ENCODE measurements at regions not wholly inside any gene's neighbourhood (a gene's known extent, or its start where the extent isn't known, plus 50 kb on each side); places are given as distances from the start of the nearest gene placed in this dataset.

DNA sequence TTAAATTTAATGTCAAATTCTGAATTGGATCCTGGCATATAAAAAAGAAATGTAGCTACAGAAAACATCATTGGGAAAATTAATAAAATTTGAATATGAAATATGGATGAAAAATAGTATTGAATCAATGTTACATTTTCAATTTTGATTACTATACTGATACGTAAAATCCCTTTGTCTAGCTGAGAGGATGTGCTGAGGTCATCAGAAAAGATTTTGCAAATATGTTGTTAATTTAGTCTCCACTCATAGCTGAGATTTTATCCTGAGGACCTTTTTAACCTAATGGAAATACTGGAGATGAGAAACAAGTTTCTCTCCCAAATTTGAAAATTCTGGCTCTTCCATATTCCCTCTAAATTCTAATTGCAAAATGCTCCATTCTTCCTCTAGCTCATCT is 84.4 kb upstream of the ADAMTS16 start:
- no peaks in the 10 kb centered on the region for H3K36me3 Mint-ChIP-seq (ENCODE audit: insufficient read depth, unreplicated experiment)
- CTCF ChIA-PET: no interaction called here
- no peak for DNase-seq
- H3K9me3 Mint-ChIP-seq (ENCODE audit: low read depth, unreplicated experiment): peaks cover 20% of the 10 kb centered on the region
- no peaks in the 10 kb centered on the region for H3K27me3 Mint-ChIP-seq (ENCODE audit: unreplicated experiment)
- H3K4me3 Mint-ChIP-seq (ENCODE audit: low read depth, unreplicated experiment): no peak overlapping the region
- no TSS peak for BruUV-seq (replicated peaks)
- TF ChIP-seq, protein P1, sequence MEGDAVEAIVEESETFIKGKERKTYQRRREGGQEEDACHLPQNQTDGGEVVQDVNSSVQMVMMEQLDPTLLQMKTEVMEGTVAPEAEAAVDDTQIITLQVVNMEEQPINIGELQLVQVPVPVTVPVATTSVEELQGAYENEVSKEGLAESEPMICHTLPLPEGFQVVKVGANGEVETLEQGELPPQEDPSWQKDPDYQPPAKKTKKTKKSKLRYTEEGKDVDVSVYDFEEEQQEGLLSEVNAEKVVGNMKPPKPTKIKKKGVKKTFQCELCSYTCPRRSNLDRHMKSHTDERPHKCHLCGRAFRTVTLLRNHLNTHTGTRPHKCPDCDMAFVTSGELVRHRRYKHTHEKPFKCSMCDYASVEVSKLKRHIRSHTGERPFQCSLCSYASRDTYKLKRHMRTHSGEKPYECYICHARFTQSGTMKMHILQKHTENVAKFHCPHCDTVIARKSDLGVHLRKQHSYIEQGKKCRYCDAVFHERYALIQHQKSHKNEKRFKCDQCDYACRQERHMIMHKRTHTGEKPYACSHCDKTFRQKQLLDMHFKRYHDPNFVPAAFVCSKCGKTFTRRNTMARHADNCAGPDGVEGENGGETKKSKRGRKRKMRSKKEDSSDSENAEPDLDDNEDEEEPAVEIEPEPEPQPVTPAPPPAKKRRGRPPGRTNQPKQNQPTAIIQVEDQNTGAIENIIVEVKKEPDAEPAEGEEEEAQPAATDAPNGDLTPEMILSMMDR (IDR thresholded peaks at IDR 0.05; ENCODE audit: unreplicated experiment): no peak
- intact Hi-C loops (cut with micrococcal nuclease; ENCODE audit: unreplicated experiment): no loop called here
- no peaks in the 10 kb centered on the region for H3K4me1 Mint-ChIP-seq (ENCODE audit: low read depth, unreplicated experiment)
- no peak overlapping the region for H3K27ac Mint-ChIP-seq (ENCODE audit: unreplicated experiment)

DNA sequence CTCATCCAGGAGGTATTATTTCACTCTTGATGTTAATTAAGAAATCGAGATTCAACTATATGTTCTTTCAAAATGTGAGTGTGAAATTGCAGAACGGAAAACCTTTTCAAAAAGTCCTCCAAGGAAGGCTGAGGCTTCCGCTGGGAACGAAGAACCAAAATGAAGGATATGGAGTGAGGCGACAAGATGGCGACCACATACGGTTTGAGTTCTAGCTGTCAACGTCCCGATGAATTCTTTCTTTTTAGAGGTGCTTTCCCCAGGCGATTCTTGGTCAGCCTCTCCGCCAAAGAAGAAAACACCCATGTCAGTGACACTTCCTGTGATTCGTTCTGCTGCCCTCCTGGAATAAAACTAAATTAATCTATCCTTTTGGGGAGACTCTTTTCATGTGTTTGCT is 78.3 kb upstream of the ADAMTS16 start:
- Mint-ChIP-seq H3K36me3 (ENCODE audit: insufficient read depth, unreplicated experiment) (no peaks in the 10 kb centered on the region), H3K4me3 (ENCODE audit: low read depth, unreplicated experiment) (no peak overlapping the region), H3K27ac (ENCODE audit: unreplicated experiment) (no peak overlapping the region), H3K4me1 (ENCODE audit: low read depth, unreplicated experiment) (no peaks in the 10 kb centered on the region), H3K9me3 (ENCODE audit: low read depth, unreplicated experiment) (peaks cover 25% of the 10 kb centered on the region), H3K27me3 (ENCODE audit: unreplicated experiment) (no peaks in the 10 kb centered on the region)
- CTCF ChIA-PET: no interaction called here
- TF ChIP-seq, protein P1 (IDR thresholded peaks at IDR 0.05; ENCODE audit: unreplicated experiment): no peak
- no TSS peak for BruUV-seq (replicated peaks)
- intact Hi-C loops (cut with micrococcal nuclease; ENCODE audit: unreplicated experiment): no loop called here
- DNase-seq: no peak

DNA sequence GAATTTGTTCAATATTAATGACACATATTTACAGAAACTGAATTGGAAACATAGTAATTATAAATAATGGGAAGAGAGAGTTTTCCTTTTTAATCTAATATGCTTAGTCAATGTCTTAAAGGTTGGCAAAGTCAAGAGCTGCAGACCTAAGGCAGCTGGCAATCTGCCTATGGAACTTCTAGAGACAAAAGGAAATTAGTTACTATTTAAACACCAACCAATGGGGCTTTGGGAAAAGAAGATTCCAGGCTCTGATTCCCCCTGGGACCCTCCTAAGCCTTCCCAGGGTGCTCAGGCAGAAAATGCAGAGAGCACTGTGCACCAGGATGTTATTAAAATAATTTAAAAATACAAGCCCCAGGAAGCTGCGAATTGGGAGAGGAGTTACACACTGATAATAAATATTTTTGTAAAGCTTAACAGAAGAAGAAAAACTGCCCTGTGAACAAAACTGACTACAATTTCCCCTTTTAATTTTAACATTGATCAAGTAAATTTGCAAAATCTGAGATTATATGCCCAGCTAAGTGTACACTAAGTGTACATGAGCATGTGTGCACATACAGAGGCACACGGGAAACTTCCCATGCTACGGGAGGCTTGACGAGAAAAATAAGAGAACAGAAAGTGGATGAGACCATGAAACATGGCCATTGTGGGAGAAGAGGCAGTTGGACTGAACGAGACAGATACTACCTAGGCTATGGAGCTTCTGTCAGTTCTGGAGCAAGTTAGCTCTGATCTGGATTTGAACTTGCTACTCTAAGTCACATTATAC is 77.4 kb upstream of the ADAMTS16 start:
- no peaks in the 10 kb centered on the region for H3K4me1 Mint-ChIP-seq (ENCODE audit: low read depth, unreplicated experiment)
- H3K27me3 Mint-ChIP-seq (ENCODE audit: unreplicated experiment): no peaks in the 10 kb centered on the region
- CTCF ChIA-PET: no interaction called here
- H3K36me3 Mint-ChIP-seq (ENCODE audit: insufficient read depth, unreplicated experiment): no peaks in the 10 kb centered on the region
- no peak for DNase-seq
- H3K9me3 Mint-ChIP-seq (ENCODE audit: low read depth, unreplicated experiment): peaks cover 20% of the 10 kb centered on the region
- no peak overlapping the region for H3K27ac Mint-ChIP-seq (ENCODE audit: unreplicated experiment)
- BruUV-seq (replicated peaks): no TSS peak
- no peak overlapping the region for H3K4me3 Mint-ChIP-seq (ENCODE audit: low read depth, unreplicated experiment)
- intact Hi-C loops (cut with micrococcal nuclease; ENCODE audit: unreplicated experiment): no loop called here
- TF ChIP-seq, protein P1 (IDR thresholded peaks at IDR 0.05; ENCODE audit: unreplicated experiment): no peak

DNA sequence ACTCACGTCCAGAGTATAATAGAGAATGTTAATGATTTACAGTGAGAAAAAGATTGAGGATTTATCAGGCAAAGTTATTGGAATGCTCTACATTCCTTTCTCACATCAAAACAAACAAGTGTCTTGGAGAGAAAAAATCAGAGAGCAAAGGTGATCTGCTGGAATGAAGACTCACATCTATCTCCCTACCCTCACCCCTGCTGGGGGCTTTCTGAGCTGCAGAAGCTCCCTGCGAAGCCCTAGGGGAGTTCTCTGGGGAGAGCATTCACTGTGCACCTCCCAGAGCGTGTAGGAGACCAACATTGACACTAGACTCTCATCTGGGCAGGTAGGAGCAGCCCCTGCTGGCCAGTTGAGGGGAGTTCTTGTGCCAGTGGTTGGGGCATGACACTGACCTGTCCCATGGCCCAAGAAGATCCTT is 76.6 kb upstream of the ADAMTS16 start:
- H3K27ac Mint-ChIP-seq (ENCODE audit: unreplicated experiment): no peak overlapping the region
- no peaks in the 10 kb centered on the region for H3K36me3 Mint-ChIP-seq (ENCODE audit: insufficient read depth, unreplicated experiment)
- no peaks in the 10 kb centered on the region for H3K27me3 Mint-ChIP-seq (ENCODE audit: unreplicated experiment)
- no peaks in the 10 kb centered on the region for H3K4me1 Mint-ChIP-seq (ENCODE audit: low read depth, unreplicated experiment)
- H3K9me3 Mint-ChIP-seq (ENCODE audit: low read depth, unreplicated experiment): peaks cover 20% of the 10 kb centered on the region
- TF ChIP-seq, protein P1 (IDR thresholded peaks at IDR 0.05; ENCODE audit: unreplicated experiment): no peak
- no TSS peak for BruUV-seq (replicated peaks)
- no peak for DNase-seq
- intact Hi-C loops (cut with micrococcal nuclease; ENCODE audit: unreplicated experiment): no loop called here
- H3K4me3 Mint-ChIP-seq (ENCODE audit: low read depth, unreplicated experiment): no peak overlapping the region
- CTCF ChIA-PET: no interaction called here
